CD4-positive, alpha-beta T cell (primary cell): ENCODE measurements at regions not wholly inside any gene's neighbourhood (a gene's known extent, or its start where the extent isn't known, plus 50 kb on each side); places are given as distances from the start of the nearest gene placed in this dataset.

Experiments
- ATAC-seq: fragments of 200-7000 bp; cut with Tn5 transposase; one replicate; pipeline ENCODE4 v1.10.0; 2022; ENCODE audit warnings: mild to moderate bottlenecking; ENCODE audit not compliant: poor library complexity
- CTCF ChIA-PET: fragments of 350-600 bp; sonication (Branson Sonifier 250); formaldehyde crosslinking; loops from one replicate; lab custom pipeline; 2021; ENCODE audit warnings: antibody characterized with exemption, inconsistent platforms; lab: Charles Lee
- POLR2A ChIA-PET: fragments of 350-600 bp; sonication (Branson Sonifier 250); formaldehyde crosslinking; loops from one replicate; lab custom pipeline; 2021; ENCODE audit warnings: antibody characterized with exemption, inconsistent platforms; lab: Charles Lee
- DNase-seq, 14 experiments: peaks; one replicate each; pipeline ENCODE4 v3.0.0-alpha.2; 2013 to 2020; ENCODE audit warnings: mixed read lengths in 2 of 14
- H3K27ac ChIP-seq, 2 donors: one replicate each; pipeline versions ENCODE4 v1.5.1 to v1.7.0; 2013; ENCODE audit warnings: low read length in 2 of 2, low read depth in 1 of 2, mild to moderate bottlenecking in 1 of 2
- H3K27me3 ChIP-seq, 2 experiments: 1 replicate in 1 of 2; 2 replicates in 1 of 2; pipeline versions ENCODE4 v1.6.1 to v1.7.0; 2013; ENCODE audit warnings: low read length in 2 of 2, control low read depth in 1 of 2, mild to moderate bottlenecking in 1 of 2, moderate library complexity in 1 of 2; ENCODE audit not compliant: insufficient read depth in 2 of 2, control insufficient read depth in 1 of 2
- H3K36me3 ChIP-seq: one replicate; pipeline ENCODE4 v1.6.1; 2013; ENCODE audit warnings: low read length, control low read depth; ENCODE audit not compliant: insufficient read depth
- H3K4me1 ChIP-seq: one replicate; pipeline ENCODE4 v1.6.1; 2013; ENCODE audit warnings: low read length, control low read depth; ENCODE audit not compliant: insufficient read depth
- H3K4me3 ChIP-seq: one replicate; pipeline ENCODE4 v1.5.1; 2013; ENCODE audit warnings: mild to moderate bottlenecking, low read length, moderate library complexity
- H3K9me3 ChIP-seq, 2 experiments: 1 replicate in 1 of 2; 2 replicates in 1 of 2; pipeline versions ENCODE4 v1.6.1 to v1.7.0; 2013; ENCODE audit warnings: low read length in 2 of 2, mild to moderate bottlenecking in 2 of 2, control low read depth in 1 of 2, moderate library complexity in 1 of 2; ENCODE audit not compliant: control insufficient read depth in 1 of 2, insufficient read depth in 1 of 2
- H3K27ac Mint-ChIP-seq: one replicate; pipeline ENCODE4 v1.8.0; 2020; ENCODE audit warnings: mixed read lengths
- H3K27me3 Mint-ChIP-seq: one replicate; pipeline ENCODE4 v1.8.0; 2021; ENCODE audit warnings: mixed read lengths
- H3K36me3 Mint-ChIP-seq: one replicate; pipeline ENCODE4 v1.8.0; 2021; ENCODE audit warnings: low read depth, mixed read lengths
- H3K4me1 Mint-ChIP-seq: one replicate; pipeline ENCODE4 v1.8.0; 2021; ENCODE audit warnings: low read depth, mixed read lengths
- H3K4me3 Mint-ChIP-seq: one replicate; pipeline ENCODE4 v1.8.0; 2020; ENCODE audit warnings: mild to moderate bottlenecking, mixed read lengths
- H3K9me3 Mint-ChIP-seq: one replicate; pipeline ENCODE4 v1.8.0; 2020; ENCODE audit warnings: mixed read lengths
- CTCF ChIP-seq: fragments of 200-600 bp; IDR thresholded peaks from one replicate; pipeline ENCODE4 v1.8.0; 2022; ENCODE audit warnings: antibody characterized with exemption, mild to moderate bottlenecking
- intact Hi-C, 2 experiments: fragments of 100-400 bp; cut with DNase I in 1 of 2; cut with micrococcal nuclease in 1 of 2; formaldehyde crosslinking; loops; one replicate each; pipeline versions ENCODE4 v1.15.1 to v1.9.0; 2023 to 2025; cut with DNase I, micrococcal nuclease

- Mint-ChIP-seq H3K4me1 (no peaks in the 10 kb centered on the region), H3K27ac (no peak overlapping the region), H3K27me3 (peaks cover 19% of the 10 kb centered on the region), H3K9me3 (no peaks in the 10 kb centered on the region), H3K36me3 (no peaks in the 10 kb centered on the region), H3K4me3 (no peak overlapping the region)
- intact Hi-C loops: no loop called here
- no peaks in the 10 kb centered on the region for H3K9me3 ChIP-seq
- no peak overlapping the region for H3K27ac ChIP-seq
- DNase-seq (no peak), ATAC-seq (no peak)
- no peak overlapping the region for H3K4me3 ChIP-seq
- no peaks in the 10 kb centered on the region for H3K27me3 ChIP-seq
- H3K4me1 ChIP-seq: no peaks in the 10 kb centered on the region
- H3K36me3 ChIP-seq: no peaks in the 10 kb centered on the region
- POLR2A ChIA-PET: no interaction called here
- TF ChIP-seq CTCF: no peak
- CTCF ChIA-PET: no interaction called here
Measured at GRCh38 chr6:152836523-152836922, 85.9 kb downstream of the VIP start.

GRCh38 chr6:152845421-152845820, 94.8 kb downstream of the VIP start:
- ChIA-PET CTCF (no interaction called here), POLR2A (no interaction called here)
- peaks cover 13% of the 10 kb centered on the region for H3K27me3 Mint-ChIP-seq
- Histone ChIP-seq H3K9me3 (peaks cover 4 to 6% of the 10 kb centered on the region in 2 experiments), H3K27me3 (peaks cover 0 to 4% of the 10 kb centered on the region in 2 experiments), H3K4me1 (no peaks in the 10 kb centered on the region), H3K27ac (no peak overlapping the region), H3K4me3 (no peak overlapping the region), H3K36me3 (no peaks in the 10 kb centered on the region)
- no peak for TF ChIP-seq CTCF
- no peak overlapping the region for H3K27ac Mint-ChIP-seq
- no peaks in the 10 kb centered on the region for H3K4me1 Mint-ChIP-seq
- DNase-seq (no peak), ATAC-seq (no peak)
- no peak overlapping the region for H3K4me3 Mint-ChIP-seq
- intact Hi-C loops: no loop called here
- H3K9me3 Mint-ChIP-seq: no peaks in the 10 kb centered on the region
- H3K36me3 Mint-ChIP-seq: no peaks in the 10 kb centered on the region

- ChIA-PET CTCF (no interaction called here), POLR2A (no interaction called here)
- H3K4me1 Mint-ChIP-seq: no peaks in the 10 kb centered on the region
- no peak for ATAC-seq
- H3K4me3 ChIP-seq: no peak overlapping the region
- H3K27me3 ChIP-seq: peaks cover 0 to 4% of the 10 kb centered on the region in 2 experiments
- no peak for DNase-seq
- H3K4me1 ChIP-seq: no peaks in the 10 kb centered on the region
- no peak overlapping the region for H3K4me3 Mint-ChIP-seq
- peaks cover 10% of the 10 kb centered on the region for H3K27me3 Mint-ChIP-seq
- no peak overlapping the region for H3K27ac Mint-ChIP-seq
- intact Hi-C loops: no loop called here
- H3K9me3 ChIP-seq: peaks cover 4 to 6% of the 10 kb centered on the region in 2 experiments
- no peak overlapping the region for H3K27ac ChIP-seq
- no peaks in the 10 kb centered on the region for H3K36me3 ChIP-seq
- H3K36me3 Mint-ChIP-seq: no peaks in the 10 kb centered on the region
- H3K9me3 Mint-ChIP-seq: no peaks in the 10 kb centered on the region
- no peak for TF ChIP-seq CTCF
Measured at GRCh38 chr6:152846825-152847224, 96.2 kb downstream of the VIP start.
